ENCODE measurements at regions not wholly inside any gene's neighbourhood (a gene's known extent, or its start where the extent isn't known, plus 50 kb on each side); places are given as distances from the start of the nearest gene placed in this dataset.
A peak's percentile ranks its signal among the peaks of the same experiment; 100 is the strongest.
"Not testable (repeated sequence)": the region's sequence is repeated elsewhere in the genome, so short reads cannot be mapped to it uniquely, and the experiment has no call there.

GRCh38 chrX:80929251-80929650 is 119.6 kb upstream of the BRWD3 start:
- no peak for DNase-seq

- no peak for DNase-seq
These were observed 108.2 kb upstream of the BRWD3 start for GRCh38 chrX:80917919-80918318.

- DNase-seq: not testable (repeated sequence)
These were observed 102.7 kb upstream of the BRWD3 start for GRCh38 chrX:80912351-80912750.

- no peak for DNase-seq
These were observed 70.2 kb upstream of the BRWD3 start for GRCh38 chrX:80879916-80880315.

GRCh38 chrX:80879143-80879542 is 69.5 kb upstream of the BRWD3 start:
- peak in 1 of 2 experiments; percentile 11 for DNase-seq

- DNase-seq: no peak
These were observed 67.2 kb upstream of the BRWD3 start for GRCh38 chrX:80876877-80877276.
